Ovary (tissue), 1 donor: ENCODE measurements at regions not wholly inside any gene's neighbourhood (a gene's known extent, or its start where the extent isn't known, plus 50 kb on each side); places are given as distances from the start of the nearest gene placed in this dataset.

Experiments used
- EP300 ChIP-seq: sonication (generic); formaldehyde crosslinking; IDR thresholded peaks from one replicate; pipeline ENCODE4 v1.6.1; 2017; ENCODE audit warnings: antibody characterized with exemption
- POLR2A ChIP-seq: fragments of 450-650 bp; IDR thresholded peaks from one replicate; pipeline ENCODE4 v1.6.1; 2017; ENCODE audit warnings: antibody characterized with exemption, mild to moderate bottlenecking, moderate library complexity

DNA sequence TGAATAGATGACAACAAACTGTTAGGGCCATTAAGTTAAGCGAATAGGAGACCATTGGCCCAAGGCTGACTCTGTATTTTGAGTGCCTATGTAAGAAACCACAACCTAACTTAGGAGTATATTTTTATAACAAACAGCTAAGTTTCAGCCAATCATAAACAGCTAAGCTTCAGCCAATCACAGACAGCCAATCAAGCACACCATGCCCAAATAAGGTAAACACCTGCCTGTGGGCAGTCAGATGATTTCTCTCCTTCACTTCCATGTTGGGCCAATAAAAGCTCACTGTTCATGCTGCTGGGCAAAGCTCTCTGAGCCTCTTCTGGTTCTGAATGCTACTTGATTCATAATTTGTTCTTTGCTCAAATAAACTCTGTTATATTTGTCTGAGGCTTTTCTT, 344.6 kb downstream of the BTG1 start:
- no peak for TF ChIP-seq POLR2A
- no peak for TF ChIP-seq EP300
